ENCODE measurements at regions not wholly inside any gene's neighbourhood (a gene's known extent, or its start where the extent isn't known, plus 50 kb on each side); places are given as distances from the start of the nearest gene placed in this dataset.

- no peaks in the 10 kb centered on the region for H3K4me1 ChIP-seq
- no peaks in the 10 kb centered on the region for H3K27me3 ChIP-seq
- intact Hi-C loops (cut with DNase I) = no loop called here
- no peaks in the 10 kb centered on the region for H3K36me3 ChIP-seq
- no peak overlapping the region for H3K27ac ChIP-seq
- no peak for DNase-seq (ENCODE audit: low spot score in 2 of 2)
- no peaks in the 10 kb centered on the region for H3K9me3 ChIP-seq
- no peak overlapping the region for H3K4me3 ChIP-seq
- TF ChIP-seq CTCF (IDR thresholded peaks at IDR 0.05) = no peak
Observed at GRCh38 chr7:68256295-68256694, 1259.7 kb downstream of the TYW1 start.

GRCh38 chr7:68258609-68259008 is 1262.0 kb downstream of the TYW1 start:
- intact Hi-C loops (cut with DNase I) = no loop called here
- H3K9me3 ChIP-seq = no peaks in the 10 kb centered on the region

GRCh38 chr7:68265258-68265657 is 1268.6 kb downstream of the TYW1 start:
- H3K27me3 ChIP-seq = no peaks in the 10 kb centered on the region
- TF ChIP-seq CTCF (IDR thresholded peaks at IDR 0.05) = no peak
- no peaks in the 10 kb centered on the region for H3K4me1 ChIP-seq
- no peak overlapping the region for H3K27ac ChIP-seq
- DNase-seq (ENCODE audit: low spot score in 2 of 2) = no peak
- peaks cover 0 to 10% of the 10 kb centered on the region in 2 donors for H3K9me3 ChIP-seq
- no peak overlapping the region for H3K4me3 ChIP-seq
- intact Hi-C loops (cut with DNase I) = no loop called here
- H3K36me3 ChIP-seq = no peaks in the 10 kb centered on the region

More at GRCh38 chr7:68258609-68259008, 1262.0 kb downstream of the TYW1 start:
- Histone ChIP-seq H3K4me3 (no peak overlapping the region), H3K4me1 (no peaks in the 10 kb centered on the region), H3K36me3 (no peaks in the 10 kb centered on the region), H3K27ac (no peak overlapping the region), H3K27me3 (no peaks in the 10 kb centered on the region)
- no peak for DNase-seq (ENCODE audit: low spot score in 2 of 2)
- no peak for TF ChIP-seq CTCF (IDR thresholded peaks at IDR 0.05)

- no peaks in the 10 kb centered on the region for H3K4me1 ChIP-seq
- TF ChIP-seq CTCF (IDR thresholded peaks at IDR 0.05) = no peak
- peaks cover 0 to 10% of the 10 kb centered on the region in 2 donors for H3K9me3 ChIP-seq
- H3K27me3 ChIP-seq = no peaks in the 10 kb centered on the region
- no peak for DNase-seq (ENCODE audit: low spot score in 2 of 2)
- H3K4me3 ChIP-seq = no peak overlapping the region
- no peaks in the 10 kb centered on the region for H3K36me3 ChIP-seq
- H3K27ac ChIP-seq = no peak overlapping the region
- intact Hi-C loops (cut with DNase I) = no loop called here
Observed at GRCh38 chr7:68266004-68266579, 1269.5 kb downstream of the TYW1 start.

GRCh38 chr7:68267486-68267885 is 1270.9 kb downstream of the TYW1 start:
- TF ChIP-seq CTCF (IDR thresholded peaks at IDR 0.05) = no peak
- DNase-seq (ENCODE audit: low spot score in 2 of 2) = no peak
- H3K36me3 ChIP-seq = no peaks in the 10 kb centered on the region
- peaks cover 0 to 10% of the 10 kb centered on the region in 2 donors for H3K9me3 ChIP-seq
- no peaks in the 10 kb centered on the region for H3K4me1 ChIP-seq
- no peak overlapping the region for H3K27ac ChIP-seq
- H3K27me3 ChIP-seq = no peaks in the 10 kb centered on the region
- intact Hi-C loops (cut with DNase I) = no loop called here
- no peak overlapping the region for H3K4me3 ChIP-seq

GRCh38 chr7:68269405-68269804 is 1272.8 kb downstream of the TYW1 start:
- H3K4me1 ChIP-seq = no peaks in the 10 kb centered on the region
- H3K36me3 ChIP-seq = no peaks in the 10 kb centered on the region
- no peak overlapping the region for H3K4me3 ChIP-seq
- H3K27ac ChIP-seq = no peak overlapping the region
- no peak for DNase-seq (ENCODE audit: low spot score in 2 of 2)
- intact Hi-C loops (cut with DNase I) = no loop called here
- peaks cover 0 to 9% of the 10 kb centered on the region in 2 donors for H3K9me3 ChIP-seq
- H3K27me3 ChIP-seq = no peaks in the 10 kb centered on the region
- no peak for TF ChIP-seq CTCF (IDR thresholded peaks at IDR 0.05)
